BJ (cell line): ENCODE measurements at regions not wholly inside any gene's neighbourhood (a gene's known extent, or its start where the extent isn't known, plus 50 kb on each side); places are given as distances from the start of the nearest gene placed in this dataset.

ENCODE experiments used
- CTCF ChIA-PET: fragments of 350-600 bp; formaldehyde crosslinking; extraction: SDS; loops from one replicate; lab custom pipeline; 2021; ENCODE audit warnings: antibody characterized with exemption, inconsistent platforms; lab: Yijun Ruan, JAX
- POLR2A ChIA-PET: fragments of 300-600 bp; sonication (Branson Sonifier 250); formaldehyde crosslinking; extraction: SDS; loops from one replicate; lab custom pipeline; 2021; ENCODE audit warnings: antibody characterized with exemption; lab: Charles Lee
- DNase-seq: peaks from one replicate; pipeline ENCODE4 v3.0.0-alpha.2; 2011; ENCODE audit warnings: low read depth
- H3K27me3 ChIP-seq: 2 replicates; pipeline ENCODE4 v1.6.0; 2011; ENCODE audit warnings: low read length; ENCODE audit not compliant: control insufficient read depth, insufficient read depth
- H3K36me3 ChIP-seq: 2 replicates; pipeline ENCODE4 v1.5.1; 2011; ENCODE audit warnings: low read length; ENCODE audit not compliant: control insufficient read depth, insufficient read depth
- H3K4me3 ChIP-seq: 2 replicates; pipeline ENCODE4 v1.5.1; 2011; ENCODE audit warnings: low read depth, mild to moderate bottlenecking, control low read depth, low read length
- TF ChIP-seq, protein P1 (sequence below): IDR thresholded peaks from 2 replicates; pipeline ENCODE4 v1.5.1; 2011; ENCODE audit warnings: low read depth, mild to moderate bottlenecking, control low read depth, inconsistent platforms, low read length, moderate library complexity; ENCODE audit not compliant: insufficient read depth

- no peaks in the 10 kb centered on the region for H3K27me3 ChIP-seq
- H3K4me3 ChIP-seq = no peak overlapping the region
- ChIA-PET CTCF (no interaction called here), POLR2A (no interaction called here)
- DNase-seq = no peak
- TF ChIP-seq, protein P1, sequence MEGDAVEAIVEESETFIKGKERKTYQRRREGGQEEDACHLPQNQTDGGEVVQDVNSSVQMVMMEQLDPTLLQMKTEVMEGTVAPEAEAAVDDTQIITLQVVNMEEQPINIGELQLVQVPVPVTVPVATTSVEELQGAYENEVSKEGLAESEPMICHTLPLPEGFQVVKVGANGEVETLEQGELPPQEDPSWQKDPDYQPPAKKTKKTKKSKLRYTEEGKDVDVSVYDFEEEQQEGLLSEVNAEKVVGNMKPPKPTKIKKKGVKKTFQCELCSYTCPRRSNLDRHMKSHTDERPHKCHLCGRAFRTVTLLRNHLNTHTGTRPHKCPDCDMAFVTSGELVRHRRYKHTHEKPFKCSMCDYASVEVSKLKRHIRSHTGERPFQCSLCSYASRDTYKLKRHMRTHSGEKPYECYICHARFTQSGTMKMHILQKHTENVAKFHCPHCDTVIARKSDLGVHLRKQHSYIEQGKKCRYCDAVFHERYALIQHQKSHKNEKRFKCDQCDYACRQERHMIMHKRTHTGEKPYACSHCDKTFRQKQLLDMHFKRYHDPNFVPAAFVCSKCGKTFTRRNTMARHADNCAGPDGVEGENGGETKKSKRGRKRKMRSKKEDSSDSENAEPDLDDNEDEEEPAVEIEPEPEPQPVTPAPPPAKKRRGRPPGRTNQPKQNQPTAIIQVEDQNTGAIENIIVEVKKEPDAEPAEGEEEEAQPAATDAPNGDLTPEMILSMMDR = no peak
- no peaks in the 10 kb centered on the region for H3K36me3 ChIP-seq
These were observed 75.7 kb upstream of the SNX2 start for GRCh38 chr5:122699201-122699600.

- no peak for DNase-seq
- CTCF ChIA-PET = interaction anchor here (1.0 to 1.1 kb wide), 3 partner anchors 11 to 456 kb away, joined by 3 to 4 read pairs (median 3); no protein-coding TSS in a partner anchor
- no peaks in the 10 kb centered on the region for H3K27me3 ChIP-seq
- no peaks in the 10 kb centered on the region for H3K36me3 ChIP-seq
- no peak overlapping the region for H3K4me3 ChIP-seq
- POLR2A ChIA-PET = no interaction called here
- TF ChIP-seq, protein P1 = no peak
These were observed 73.0 kb upstream of the SNX2 start for GRCh38 chr5:122701640-122702523.

DNA sequence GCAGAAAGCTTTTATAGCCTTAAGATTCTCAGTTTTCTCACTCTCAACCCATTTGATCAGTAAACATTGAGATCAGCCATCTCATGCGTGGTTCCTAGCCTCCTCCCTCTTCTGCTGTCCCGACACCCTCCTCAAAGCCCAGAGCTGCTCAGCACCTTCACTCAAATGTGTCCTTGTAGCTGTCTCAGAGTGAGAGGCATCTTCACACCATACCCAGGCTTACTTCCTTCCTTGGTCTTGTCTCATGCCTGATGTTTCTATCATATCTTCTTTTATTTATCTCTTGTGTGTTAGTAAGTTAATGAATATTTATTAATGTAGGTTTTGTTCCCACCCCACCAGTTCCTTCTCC lies 72.4 kb upstream of the SNX2 start:
- Histone ChIP-seq H3K36me3 (no peaks in the 10 kb centered on the region), H3K4me3 (no peak overlapping the region), H3K27me3 (no peaks in the 10 kb centered on the region)
- CTCF ChIA-PET = interaction anchor here (1.0 to 1.7 kb wide), 4 partner anchors 11 to 455 kb away, joined by 3 to 4 read pairs (median 3); no protein-coding TSS in a partner anchor
- DNase-seq = no peak
- TF ChIP-seq, protein P1 = no peak
- POLR2A ChIA-PET = no interaction called here

DNA sequence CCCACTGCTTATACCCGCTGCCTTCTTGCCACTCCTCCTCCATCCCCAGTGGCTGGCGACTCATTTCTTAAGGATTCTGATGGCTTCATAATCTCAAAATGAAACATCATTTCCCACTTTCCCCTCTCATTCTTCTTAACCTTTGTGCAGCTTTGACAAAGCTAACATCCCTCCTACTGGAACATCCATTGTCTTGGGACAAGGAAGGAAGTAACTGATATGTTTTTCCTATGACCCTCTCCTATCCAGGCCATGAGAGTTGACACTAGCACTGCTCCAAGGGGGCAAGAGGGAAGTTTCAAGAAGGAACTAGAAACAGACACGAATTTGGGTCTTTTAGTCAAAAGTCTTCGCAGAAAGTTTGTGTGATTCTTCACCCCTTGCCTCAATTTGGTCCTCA lies 71.7 kb upstream of the SNX2 start:
- ChIA-PET POLR2A (no interaction called here), CTCF (interaction anchor here (0.6 to 3.2 kb wide), 7 partner anchors 10 to 454 kb away, joined by 3 to 16 read pairs (median 3); partner anchors contain the start of gene SNX24)
- no peak overlapping the region for H3K4me3 ChIP-seq

More for the DNA sequence above, 71.7 kb upstream of the SNX2 start:
- Histone ChIP-seq H3K27me3 (no peaks in the 10 kb centered on the region), H3K36me3 (no peaks in the 10 kb centered on the region)
- TF ChIP-seq, protein P1 = no peak
- DNase-seq = no peak
